ENCODE measurements at regions not wholly inside any gene's neighbourhood (a gene's known extent, or its start where the extent isn't known, plus 50 kb on each side); places are given as distances from the start of the nearest gene placed in this dataset.

DNA sequence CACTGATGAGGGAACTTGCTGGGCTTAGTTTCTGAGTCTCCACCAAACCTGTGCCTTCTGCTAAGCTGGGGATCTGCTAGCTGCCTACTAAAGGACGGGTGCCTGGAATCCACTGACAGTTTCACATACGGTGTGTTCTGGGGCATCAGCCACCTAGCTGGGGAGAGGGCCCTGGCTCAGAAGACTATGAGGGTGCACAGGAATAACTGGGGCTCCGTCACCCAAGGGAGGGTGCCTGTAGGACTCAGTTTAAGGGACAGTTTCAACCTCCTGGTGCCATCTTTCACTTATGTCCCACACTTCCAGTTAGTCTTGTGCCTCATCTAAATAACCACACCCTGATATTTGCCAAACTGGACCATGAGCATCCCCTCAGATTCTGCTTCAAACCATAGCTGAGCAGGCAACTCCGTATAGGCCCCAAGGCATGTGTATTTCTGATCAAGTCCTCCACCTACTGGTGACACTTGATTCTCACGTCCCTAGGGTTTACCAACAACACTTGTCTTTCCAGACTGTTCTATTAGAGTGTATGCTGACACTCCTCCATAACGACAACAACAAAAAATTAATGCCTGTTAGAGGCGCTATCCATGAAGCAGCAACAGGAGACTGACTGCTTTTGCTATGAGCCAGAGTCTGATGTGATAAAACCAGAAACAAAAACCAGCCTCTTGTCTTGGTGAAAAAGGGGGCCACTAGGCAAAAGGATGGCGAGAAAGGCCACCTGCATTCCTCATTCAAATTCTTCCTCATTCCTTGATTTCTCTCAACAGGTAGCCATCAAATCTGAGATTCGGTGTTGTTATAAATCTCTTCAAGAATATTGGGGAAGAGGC lies 55.0 kb upstream of the PAXBP1 start:
- TF ChIP-seq CTCF (IDR thresholded peaks at IDR 0.05; ENCODE audit: low read depth, low read length, missing input control) (peak; percentile 56), TAF1 (conservative IDR thresholded peaks at IDR 0.05) (no peak), JUND (IDR thresholded peaks at IDR 0.05) (no peak), HNF4G (IDR thresholded peaks at IDR 0.05) (no peak)
- TF ChIP-seq, protein P1, sequence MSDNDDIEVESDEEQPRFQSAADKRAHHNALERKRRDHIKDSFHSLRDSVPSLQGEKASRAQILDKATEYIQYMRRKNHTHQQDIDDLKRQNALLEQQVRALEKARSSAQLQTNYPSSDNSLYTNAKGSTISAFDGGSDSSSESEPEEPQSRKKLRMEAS (IDR thresholded peaks at IDR 0.05) = no peak
